GM03348 (cell line): ENCODE measurements at regions not wholly inside any gene's neighbourhood (a gene's known extent, or its start where the extent isn't known, plus 50 kb on each side); places are given as distances from the start of the nearest gene placed in this dataset.
"Not testable (repeated sequence)": the region's sequence is repeated elsewhere in the genome, so short reads cannot be mapped to it uniquely, and the experiment has no call there.

Experiments
- DNase-seq: peaks from one replicate; pipeline ENCODE4 v3.0.0; 2012; ENCODE audit warnings: low spot score

DNA sequence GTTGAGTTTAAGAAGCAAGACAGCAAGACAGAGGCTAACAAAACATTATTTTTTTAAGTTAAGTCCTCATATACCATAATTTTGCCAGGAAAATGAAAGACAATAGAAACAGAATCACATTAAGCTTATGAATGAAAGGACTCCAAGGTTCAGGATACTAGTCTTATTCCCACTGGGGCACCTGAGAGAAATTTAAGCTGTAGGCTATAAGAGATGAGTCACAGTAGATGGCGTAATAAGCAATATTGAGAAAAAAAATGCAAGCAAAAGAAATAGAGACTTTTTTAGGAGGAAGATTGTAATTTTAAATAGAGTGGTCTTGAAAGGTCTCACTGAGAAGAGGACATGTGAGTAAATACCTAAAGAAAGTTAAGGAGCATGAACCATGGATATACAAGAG, 57.1 kb upstream of the KIF2B start:
- DNase-seq: no peak

- DNase-seq: no peak
Measured at GRCh38 chr17:53765129-53765528, 57.6 kb upstream of the KIF2B start.

DNA sequence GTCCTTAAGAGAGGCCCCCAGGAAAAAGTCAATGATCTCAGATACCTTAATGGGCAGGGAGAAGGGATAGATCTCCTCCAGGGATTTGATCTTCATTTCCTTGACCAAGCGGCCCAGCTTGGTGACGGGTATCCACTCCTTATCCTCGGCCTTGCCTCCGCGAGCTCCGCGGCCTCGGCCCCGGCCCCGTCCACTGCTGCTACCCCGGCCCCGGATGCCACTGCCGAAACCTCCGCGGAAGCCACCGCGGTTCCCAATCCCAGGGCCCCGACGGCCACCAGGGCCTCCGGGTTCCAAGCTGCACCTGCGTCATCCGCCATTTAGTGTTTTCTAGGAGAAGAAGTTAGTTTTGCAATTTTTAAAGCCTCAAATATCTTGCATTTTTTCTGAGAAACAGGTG, 65.2 kb upstream of the KIF2B start:
- DNase-seq: no peak

DNA sequence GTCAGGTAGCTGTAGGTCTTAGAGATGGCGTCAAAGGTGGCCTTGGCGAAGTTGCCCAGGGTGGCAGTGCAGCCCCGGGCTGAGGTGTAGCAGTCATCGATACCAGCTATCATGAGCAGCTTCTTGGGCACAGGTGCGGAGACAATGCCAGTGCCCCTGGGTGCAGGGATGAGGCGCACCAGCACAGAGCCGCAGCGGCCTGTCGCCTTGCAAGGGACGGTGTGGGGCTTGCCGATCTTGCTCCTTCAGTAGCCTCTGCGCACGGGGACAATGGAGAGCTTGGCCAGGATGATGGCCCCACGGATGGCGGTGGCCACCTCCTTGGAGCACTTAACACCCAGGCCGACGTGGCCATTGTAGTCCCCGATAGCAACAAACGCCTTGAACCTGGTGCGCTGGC, 65.6 kb upstream of the KIF2B start:
- not testable (repeated sequence) for DNase-seq

DNA sequence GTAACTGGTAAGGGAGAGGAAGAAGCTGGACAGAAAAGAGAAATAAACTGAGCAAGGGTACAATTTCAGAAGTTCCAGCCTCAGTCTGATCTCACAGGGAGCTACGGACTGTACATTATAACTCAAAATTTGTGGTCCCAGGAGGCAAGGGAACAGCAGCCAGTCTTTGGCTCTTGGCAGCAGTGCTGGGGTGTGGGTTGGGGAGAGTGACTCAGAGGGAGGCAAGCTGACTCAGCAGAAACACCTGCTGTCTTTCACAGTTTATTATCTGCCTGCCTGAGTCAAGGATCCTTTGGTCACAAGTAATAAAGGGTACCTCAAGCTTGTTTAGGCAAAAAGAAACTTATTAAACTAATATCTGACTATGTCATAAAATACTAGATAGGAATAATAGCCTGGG, 73.5 kb upstream of the KIF2B start:
- peak; percentile 7 for DNase-seq

- DNase-seq: not testable (repeated sequence)
Measured at GRCh38 chr17:53748159-53748820, 74.4 kb upstream of the KIF2B start.

DNA sequence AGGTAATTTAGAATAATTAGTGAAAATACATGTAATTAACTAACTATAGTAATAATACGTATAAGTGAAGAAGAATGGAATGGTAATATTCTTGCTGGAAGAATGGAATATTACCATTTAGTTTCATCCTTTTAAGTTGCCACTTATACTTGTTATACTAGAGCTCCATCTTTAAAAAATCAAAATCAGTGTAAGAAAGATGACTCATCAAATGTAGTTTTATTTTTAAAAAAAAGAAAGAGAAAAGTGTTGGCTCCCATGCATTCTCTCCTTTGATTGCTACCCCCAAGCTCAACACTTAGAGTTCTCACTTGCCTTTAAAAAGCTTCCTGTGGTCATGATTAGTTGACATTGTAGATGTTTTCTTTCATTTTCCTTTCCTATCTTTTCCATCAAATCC, 82.4 kb upstream of the KIF2B start:
- no peak for DNase-seq

DNA sequence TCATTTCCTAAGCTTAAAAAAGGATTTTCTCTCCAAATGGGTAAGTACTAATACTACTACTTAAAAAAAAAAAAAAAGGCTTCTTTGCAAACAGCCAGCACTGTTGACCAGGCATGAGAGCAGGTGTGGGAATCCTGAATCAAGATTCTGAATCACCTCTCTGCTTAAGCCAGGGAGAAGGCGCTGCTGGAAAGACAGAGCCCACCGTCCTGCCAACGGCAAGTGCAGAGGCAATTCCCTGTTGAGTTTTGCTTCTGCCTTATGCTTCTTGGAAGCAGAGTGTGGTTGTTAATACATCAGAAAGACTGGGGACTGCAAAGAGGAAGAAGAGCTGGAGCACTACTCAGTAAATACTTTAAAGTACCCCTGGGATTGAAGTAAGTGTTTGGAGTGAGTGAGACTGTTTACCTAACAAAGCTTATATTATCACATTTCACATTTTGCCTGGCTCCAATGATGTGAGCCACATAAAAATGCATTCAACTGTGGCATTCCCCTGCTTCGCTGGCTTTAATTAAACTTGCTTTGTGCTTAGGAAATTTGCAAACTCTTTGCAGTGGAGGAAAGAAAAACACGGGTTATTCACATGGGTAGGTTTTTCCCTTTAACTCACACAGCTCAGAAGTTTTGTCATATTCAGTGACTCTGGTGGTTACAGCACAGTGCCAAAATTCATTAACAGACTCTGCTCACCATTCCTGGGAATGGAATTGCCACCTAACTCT, 86.0 kb upstream of the KIF2B start:
- DNase-seq: no peak

GRCh38 chr17:53724726-53725125, 98.0 kb upstream of the KIF2B start:
- DNase-seq: no peak

DNA sequence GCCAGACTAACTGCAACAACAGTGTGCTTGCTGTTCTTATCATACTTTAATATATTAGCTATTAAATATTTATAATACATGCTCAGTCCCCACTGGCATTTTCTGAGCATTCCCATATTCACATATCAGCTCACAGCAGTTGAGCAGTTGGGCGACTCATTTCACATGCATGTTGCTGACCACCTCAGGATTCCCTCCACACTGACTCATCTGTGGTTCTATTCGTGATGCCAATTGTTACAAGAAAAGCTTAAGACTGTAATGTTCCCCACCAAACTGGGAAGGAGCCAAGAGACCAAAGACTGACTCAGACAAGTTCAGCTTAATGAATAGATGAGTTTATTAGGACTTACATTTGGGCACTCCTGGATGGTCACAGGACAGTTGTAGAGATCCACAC, 100.3 kb upstream of the KIF2B start:
- DNase-seq: peak; percentile 88

DNA sequence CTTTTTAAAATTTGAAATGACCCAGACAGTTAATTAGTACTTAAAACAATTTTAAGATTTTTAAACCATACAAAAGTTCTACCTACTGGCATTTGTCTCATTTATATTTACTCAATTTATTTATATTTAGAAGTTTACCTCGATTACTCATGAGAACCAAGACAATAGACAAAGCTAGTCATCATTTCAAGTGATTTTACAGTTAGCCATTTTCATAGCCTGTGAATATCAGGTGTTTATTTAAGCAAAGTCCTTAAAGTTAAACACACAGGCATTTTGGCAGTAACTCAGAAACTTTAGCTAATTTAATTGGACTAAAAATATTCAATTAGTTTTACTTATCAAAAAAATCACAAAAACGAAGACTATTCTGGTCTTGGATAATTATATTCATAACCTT, 101.6 kb upstream of the KIF2B start:
- no peak for DNase-seq

GRCh38 chr17:53719229-53719628, 103.5 kb upstream of the KIF2B start:
- DNase-seq: no peak

GRCh38 chr17:53707566-53707965, 115.2 kb upstream of the KIF2B start:
- no peak for DNase-seq

DNA sequence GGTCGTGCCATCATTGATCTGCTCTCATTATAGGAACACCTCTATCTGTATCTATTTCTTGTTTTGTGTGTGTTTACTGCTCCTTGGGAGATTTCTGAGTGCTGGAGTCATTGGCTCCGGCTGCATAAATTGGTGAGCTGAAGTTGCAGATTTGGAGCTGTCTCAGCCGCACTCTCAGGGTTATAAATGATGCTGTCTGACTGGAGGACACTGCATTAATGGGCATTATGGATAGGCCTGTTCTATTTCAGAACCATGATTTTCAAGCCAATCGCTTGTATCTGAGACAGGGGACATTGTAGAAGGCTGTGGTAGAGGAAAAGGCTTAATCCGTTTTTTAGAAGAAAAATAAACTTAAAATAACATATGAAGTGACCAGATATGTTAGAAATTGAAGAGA, 126.4 kb upstream of the KIF2B start:
- DNase-seq: no peak

- DNase-seq: no peak
Measured at GRCh38 chr17:53687324-53687723, 135.4 kb upstream of the KIF2B start.

DNA sequence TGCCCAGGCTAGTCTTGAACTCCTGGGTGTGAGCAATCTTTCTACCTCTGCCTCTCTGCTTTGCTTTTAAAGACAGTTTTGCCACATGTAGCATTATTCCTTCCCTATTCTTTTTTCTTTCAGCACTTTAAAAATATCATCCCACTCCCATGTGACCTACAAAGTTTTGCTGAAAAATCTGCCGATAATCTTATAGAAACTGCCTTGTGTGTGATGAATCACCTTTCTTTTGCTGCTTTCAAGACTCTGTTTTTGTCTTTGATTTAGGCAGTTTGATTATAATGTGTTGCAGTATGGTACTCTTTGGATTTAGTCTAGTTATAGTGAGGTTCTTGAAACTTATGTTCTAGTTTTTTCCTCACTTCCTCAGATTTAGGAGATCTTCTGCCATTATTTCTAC, 142.0 kb upstream of the KIF2B start:
- DNase-seq: no peak

GRCh38 chr17:53668854-53669253, 153.9 kb upstream of the KIF2B start:
- DNase-seq: no peak

GRCh38 chr17:53662608-53663007, 160.1 kb upstream of the KIF2B start:
- no peak for DNase-seq

DNA sequence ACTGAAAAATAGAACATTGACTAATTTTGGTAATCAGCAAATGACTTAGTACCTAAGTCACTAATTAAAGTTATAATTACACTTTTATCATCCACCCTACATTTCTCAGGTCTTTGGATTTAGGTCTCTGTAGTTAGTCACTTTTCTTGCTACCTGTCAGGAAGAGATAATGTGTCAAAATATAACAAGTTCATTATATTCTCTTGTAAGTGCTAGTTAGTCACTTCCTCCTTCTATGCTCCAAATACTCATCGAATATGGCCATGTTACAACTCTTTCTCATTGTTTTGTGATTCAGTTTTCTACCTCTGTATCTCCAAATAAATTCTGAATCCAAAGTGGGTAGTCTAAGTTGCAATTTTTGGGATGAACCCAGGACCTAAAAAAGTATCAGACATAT, 163.5 kb upstream of the KIF2B start:
- DNase-seq: no peak

DNA sequence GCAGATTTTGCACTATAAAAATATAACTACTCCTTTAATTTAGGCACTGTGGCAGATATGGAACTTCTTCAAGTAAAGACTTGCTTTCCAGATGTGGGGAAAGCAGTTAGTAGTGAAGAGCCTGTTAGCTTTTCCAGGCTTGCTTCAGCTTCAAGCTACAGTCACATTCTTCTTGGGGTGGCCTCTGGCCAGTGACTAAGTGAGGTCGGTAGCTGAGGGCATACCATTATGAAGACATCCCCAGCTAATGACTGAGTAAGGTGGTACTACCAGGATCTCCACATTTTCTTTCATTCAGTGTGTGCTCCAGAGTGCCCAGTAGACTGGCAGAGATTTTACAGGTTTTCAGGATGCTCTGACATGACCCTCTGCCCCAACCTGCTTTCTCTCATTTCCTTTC, 167.1 kb upstream of the KIF2B start:
- DNase-seq: peak; percentile 8

DNA sequence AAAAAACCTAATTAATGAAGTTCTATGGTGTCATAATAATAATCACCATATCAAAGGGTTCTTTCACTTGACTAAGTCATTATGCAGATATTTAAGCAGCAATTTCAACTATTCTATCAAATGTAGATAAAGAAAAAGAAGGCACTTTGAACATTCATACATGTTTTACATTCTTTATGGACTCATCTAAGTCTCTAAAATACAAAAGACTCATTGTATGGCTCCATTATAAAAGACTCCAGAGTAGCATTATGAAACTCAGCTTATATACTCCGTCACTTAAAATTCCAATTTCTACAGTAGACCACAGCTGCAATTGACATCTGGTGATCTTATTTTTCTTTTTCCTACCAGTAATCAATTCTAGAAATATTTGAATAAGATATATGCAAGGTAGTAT, 173.5 kb upstream of the KIF2B start:
- DNase-seq: no peak

DNA sequence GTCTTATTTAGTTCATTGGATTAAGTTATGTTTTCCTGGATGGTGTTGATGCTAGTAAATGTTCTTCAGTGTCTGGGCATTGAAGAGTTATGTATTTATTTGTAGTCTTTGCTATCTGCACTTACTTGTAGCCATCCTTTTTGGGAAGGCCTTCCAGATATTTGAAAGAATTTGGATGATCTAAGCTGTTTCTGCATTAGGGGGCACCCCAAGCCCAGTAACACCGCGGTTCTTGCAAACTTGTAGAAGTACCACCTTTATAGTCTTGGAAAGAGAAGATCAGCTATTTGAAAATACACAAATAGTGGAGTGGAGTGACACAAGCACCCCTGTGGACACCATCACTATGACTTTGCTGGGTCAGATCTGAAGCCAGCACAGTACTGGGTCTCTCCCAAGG, 175.9 kb upstream of the KIF2B start:
- DNase-seq: no peak

DNA sequence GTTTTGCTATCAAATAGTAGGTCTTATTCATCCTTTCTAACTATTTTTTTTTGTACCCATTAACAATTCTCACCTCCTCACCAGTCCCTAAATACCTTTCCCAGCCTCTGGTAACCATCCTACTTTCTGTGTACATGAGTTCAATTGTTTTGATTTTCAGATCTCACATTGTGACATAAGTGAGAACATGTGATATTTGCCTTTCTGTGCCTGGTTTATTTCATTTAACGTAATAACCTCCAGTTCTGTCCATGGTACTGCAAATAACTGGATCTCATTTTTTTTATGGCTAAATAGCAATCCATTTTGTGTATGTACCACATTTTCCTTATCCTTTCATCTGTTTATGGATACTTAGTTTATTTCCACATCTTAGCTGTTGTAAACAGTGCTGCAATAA, 181.9 kb upstream of the KIF2B start:
- no peak for DNase-seq

GRCh38 chr17:53635444-53635843, 187.3 kb upstream of the KIF2B start:
- DNase-seq: no peak
